ENCODE measurements at regions not wholly inside any gene's neighbourhood (a gene's known extent, or its start where the extent isn't known, plus 50 kb on each side); places are given as distances from the start of the nearest gene placed in this dataset.

GRCh38 chr14:58865514-58866281 is 227.9 kb downstream of the DACT1 start:
- POLR2A ChIA-PET, result no interaction called here
- H3K79me2 ChIP-seq (ENCODE audit: control insufficient read depth, insufficient read depth, low read length), result no peaks in the 10 kb centered on the region
- FAIRE-seq, result no peak
- no peaks in the 10 kb centered on the region for H3K27me3 ChIP-seq (ENCODE audit: control insufficient read depth in 2 of 2, insufficient read depth in 2 of 2, low read length in 2 of 2)
- no peak overlapping the region for H3K9ac ChIP-seq (replicated peaks; ENCODE audit: extremely low read depth, insufficient read depth, low read length)
- H3K9me3 ChIP-seq (replicated peaks; ENCODE audit: control insufficient read depth, insufficient read depth, low read length), result no peaks in the 10 kb centered on the region
- H3K4me1 ChIP-seq (ENCODE audit: control insufficient read depth, extremely low read depth, insufficient read depth, low read length), result no peaks in the 10 kb centered on the region
- H4K20me1 ChIP-seq (replicated peaks; ENCODE audit: control insufficient read depth, extremely low read depth, insufficient read depth, low read length), result no peaks in the 10 kb centered on the region
- dilution Hi-C loops (cut with MboI; ENCODE audit: extremely low pct_ligation_motif_present, low sequenced_read_pairs), result no loop called here
- CTCF ChIA-PET, result no interaction called here
- intact Hi-C loops (cut with micrococcal nuclease), result no loop called here
- H3K27ac ChIP-seq (ENCODE audit: insufficient read depth, low read depth, low read length), result no peak overlapping the region
- H3K9me1 ChIP-seq (replicated peaks; ENCODE audit: control insufficient read depth, extremely low read depth, insufficient read depth, low read length), result no peaks in the 10 kb centered on the region
- H3K4me3 ChIP-seq (replicated peaks in 1 of 3; ENCODE audit: insufficient read depth in 1 of 3, low read depth in 1 of 3, low read length in 3 of 3), result no peak overlapping the region
- H2AFZ ChIP-seq (ENCODE audit: low read depth, low read length), result no peak overlapping the region
- TF ChIP-seq MYC (IDR thresholded peaks at IDR 0.05; ENCODE audit: low read depth, low read length) (no peak), EZH2 (IDR thresholded peaks at IDR 0.05; ENCODE audit: borderline replicate concordance, low read depth, low read length, severe bottlenecking) (no peak), JUN (IDR thresholded peaks at IDR 0.05; ENCODE audit: borderline replicate concordance, insufficient read depth, insufficient read length, low read depth) (no peak), GATA2 (IDR thresholded peaks at IDR 0.05; ENCODE audit: insufficient read depth, insufficient read length, low read depth, low read length) (no peak)
- H3K4me2 ChIP-seq (ENCODE audit: insufficient read depth, low read length), result no peak overlapping the region
- BruUV-seq (replicated peaks), result no TSS peak
- H3K36me3 ChIP-seq (ENCODE audit: control insufficient read depth in 2 of 2, extremely low read depth in 1 of 2, insufficient read depth in 2 of 2, low read length in 2 of 2), result no peaks in the 10 kb centered on the region
- no peak for DNase-seq (ENCODE audit: low read depth, low spot score)

GRCh38 chr14:58866391-58866790 is 228.6 kb downstream of the DACT1 start:
- DNase-seq (ENCODE audit: low read depth, low spot score) (no peak), FAIRE-seq (no peak)
- Histone ChIP-seq H3K9me1 (replicated peaks; ENCODE audit: control insufficient read depth, extremely low read depth, insufficient read depth, low read length) (no peaks in the 10 kb centered on the region), H3K9me3 (replicated peaks; ENCODE audit: control insufficient read depth, insufficient read depth, low read length) (no peaks in the 10 kb centered on the region), H3K4me1 (ENCODE audit: control insufficient read depth, extremely low read depth, insufficient read depth, low read length) (no peaks in the 10 kb centered on the region), H3K4me2 (ENCODE audit: insufficient read depth, low read length) (no peak overlapping the region), H3K27ac (ENCODE audit: insufficient read depth, low read depth, low read length) (no peak overlapping the region), H3K9ac (replicated peaks; ENCODE audit: extremely low read depth, insufficient read depth, low read length) (no peak overlapping the region), H4K20me1 (replicated peaks; ENCODE audit: control insufficient read depth, extremely low read depth, insufficient read depth, low read length) (no peaks in the 10 kb centered on the region), H2AFZ (ENCODE audit: low read depth, low read length) (no peak overlapping the region), H3K36me3 (ENCODE audit: control insufficient read depth in 2 of 2, extremely low read depth in 1 of 2, insufficient read depth in 2 of 2, low read length in 2 of 2) (no peaks in the 10 kb centered on the region), H3K4me3 (replicated peaks in 1 of 3; ENCODE audit: insufficient read depth in 1 of 3, low read depth in 1 of 3, low read length in 3 of 3) (no peak overlapping the region), H3K27me3 (ENCODE audit: control insufficient read depth in 2 of 2, insufficient read depth in 2 of 2, low read length in 2 of 2) (no peaks in the 10 kb centered on the region), H3K79me2 (ENCODE audit: control insufficient read depth, insufficient read depth, low read length) (no peaks in the 10 kb centered on the region)
- TF ChIP-seq EZH2 (IDR thresholded peaks at IDR 0.05; ENCODE audit: borderline replicate concordance, low read depth, low read length, severe bottlenecking) (no peak), MAX (IDR thresholded peaks at IDR 0.05; ENCODE audit: insufficient read depth, insufficient read length) (no peak), CTCF (IDR thresholded peaks at IDR 0.05; ENCODE audit: extremely low read depth in 1 of 2, insufficient read depth in 1 of 2, low read depth in 1 of 2, low read length in 2 of 2) (no peak), MYC (IDR thresholded peaks at IDR 0.05; ENCODE audit: low read depth, low read length) (no peak), FOS (IDR thresholded peaks at IDR 0.05; ENCODE audit: borderline replicate concordance, insufficient read depth, low read length) (no peak), JUN (IDR thresholded peaks at IDR 0.05; ENCODE audit: borderline replicate concordance, insufficient read depth, insufficient read length, low read depth) (no peak), POLR2AphosphoS5 (IDR thresholded peaks at IDR 0.05; ENCODE audit: insufficient read depth, low read depth, low read length) (no peak), GATA2 (IDR thresholded peaks at IDR 0.05; ENCODE audit: insufficient read depth, insufficient read length, low read depth, low read length) (no peak), POLR2A (IDR thresholded peaks at IDR 0.05; ENCODE audit: low read depth, low read length) (no peak)
- intact Hi-C loops (cut with micrococcal nuclease), result no loop called here
- ChIA-PET CTCF (no interaction called here), POLR2A (no interaction called here)
- no TSS peak for BruUV-seq (replicated peaks)
- dilution Hi-C loops (cut with MboI; ENCODE audit: extremely low pct_ligation_motif_present, low sequenced_read_pairs), result no loop called here
